ENCODE measurements at regions not wholly inside any gene's neighbourhood (a gene's known extent, or its start where the extent isn't known, plus 50 kb on each side); places are given as distances from the start of the nearest gene placed in this dataset.

- Mint-ChIP-seq H3K4me1 (ENCODE audit: low read depth, unreplicated experiment) (no peaks in the 10 kb centered on the region), H3K9me3 (ENCODE audit: unreplicated experiment) (no peaks in the 10 kb centered on the region), H3K27me3 (ENCODE audit: insufficient read depth, unreplicated experiment) (peaks cover 38% of the 10 kb centered on the region), H3K36me3 (ENCODE audit: insufficient read depth, unreplicated experiment) (no peaks in the 10 kb centered on the region), H3K4me3 (ENCODE audit: unreplicated experiment) (no peak overlapping the region), H3K27ac (ENCODE audit: unreplicated experiment) (no peak overlapping the region)
- intact Hi-C loops (cut with micrococcal nuclease; ENCODE audit: unreplicated experiment), result no loop called here
- POLR2A ChIA-PET, result no interaction called here
- no peaks in the 10 kb centered on the region for H3K9me3 ChIP-seq
- no peaks in the 10 kb centered on the region; the same call in 1 of the 2 replicates for H3K27me3 ChIP-seq (replicated peaks; ENCODE audit: control insufficient read depth, insufficient read depth, low read length)
- no peak for DNase-seq
- no peak overlapping the region for H3K4me3 ChIP-seq (ENCODE audit: low read depth, low read length)
- H3K4me1 ChIP-seq, result 0 out of 2 replicates have a peak, but pooled peaks cover 5% of the 10 kb centered on the region
- no peak for TF ChIP-seq CTCF (IDR thresholded peaks at IDR 0.05; ENCODE audit: insufficient read depth in 1 of 2, low read depth in 1 of 2, low read length in 1 of 2, severe bottlenecking in 1 of 2, unreplicated experiment in 1 of 2)
- CTCF ChIA-PET, result no interaction called here
- H3K36me3 ChIP-seq (ENCODE audit: control insufficient read depth, insufficient read depth, low read length), result no peaks in the 10 kb centered on the region
- BruUV-seq (replicated peaks), result no TSS peak
Measured at GRCh38 chr5:88663793-88664216, 219.2 kb downstream of the MEF2C start.

GRCh38 chr5:88662846-88663245 lies 220.1 kb downstream of the MEF2C start:
- Histone ChIP-seq H3K36me3 (ENCODE audit: control insufficient read depth, insufficient read depth, low read length) (no peaks in the 10 kb centered on the region), H3K4me1 (0 out of 2 replicates have a peak, but pooled peaks cover 5% of the 10 kb centered on the region), H3K9me3 (no peaks in the 10 kb centered on the region), H3K27me3 (replicated peaks; ENCODE audit: control insufficient read depth, insufficient read depth, low read length) (no peaks in the 10 kb centered on the region; the same call in 1 of the 2 replicates), H3K4me3 (ENCODE audit: low read depth, low read length) (no peak overlapping the region)
- no peak for DNase-seq
- intact Hi-C loops (cut with micrococcal nuclease; ENCODE audit: unreplicated experiment), result no loop called here
- BruUV-seq (replicated peaks), result no TSS peak
- H3K4me1 Mint-ChIP-seq (ENCODE audit: low read depth, unreplicated experiment), result no peaks in the 10 kb centered on the region
- H3K27ac Mint-ChIP-seq (ENCODE audit: unreplicated experiment), result no peak overlapping the region
- no peaks in the 10 kb centered on the region for H3K9me3 Mint-ChIP-seq (ENCODE audit: unreplicated experiment)
- H3K27me3 Mint-ChIP-seq (ENCODE audit: insufficient read depth, unreplicated experiment), result peaks cover 30% of the 10 kb centered on the region
- no peak overlapping the region for H3K4me3 Mint-ChIP-seq (ENCODE audit: unreplicated experiment)
- CTCF ChIA-PET, result no interaction called here
- no peaks in the 10 kb centered on the region for H3K36me3 Mint-ChIP-seq (ENCODE audit: insufficient read depth, unreplicated experiment)
- TF ChIP-seq CTCF (IDR thresholded peaks at IDR 0.05; ENCODE audit: insufficient read depth in 1 of 2, low read depth in 1 of 2, low read length in 1 of 2, severe bottlenecking in 1 of 2, unreplicated experiment in 1 of 2), result no peak
- POLR2A ChIA-PET, result no interaction called here

- no peaks in the 10 kb centered on the region; the same call in 1 of the 2 replicates for H3K27me3 ChIP-seq (replicated peaks; ENCODE audit: control insufficient read depth, insufficient read depth, low read length)
- POLR2A ChIA-PET, result no interaction called here
- H3K27ac Mint-ChIP-seq (ENCODE audit: unreplicated experiment), result no peak overlapping the region
Measured at GRCh38 chr5:88661806-88662207, 221.2 kb downstream of the MEF2C start.

More at GRCh38 chr5:88661806-88662207, 221.2 kb downstream of the MEF2C start:
- CTCF ChIA-PET, result no interaction called here
- no peaks in the 10 kb centered on the region for H3K4me1 Mint-ChIP-seq (ENCODE audit: low read depth, unreplicated experiment)
- no peaks in the 10 kb centered on the region for H3K36me3 Mint-ChIP-seq (ENCODE audit: insufficient read depth, unreplicated experiment)
- no peaks in the 10 kb centered on the region for H3K9me3 ChIP-seq
- no peak for DNase-seq
- no TSS peak for BruUV-seq (replicated peaks)
- no peak for TF ChIP-seq CTCF (IDR thresholded peaks at IDR 0.05; ENCODE audit: insufficient read depth in 1 of 2, low read depth in 1 of 2, low read length in 1 of 2, severe bottlenecking in 1 of 2, unreplicated experiment in 1 of 2)
- intact Hi-C loops (cut with micrococcal nuclease; ENCODE audit: unreplicated experiment), result no loop called here
- 0 out of 2 replicates have a peak, but pooled peaks cover 5% of the 10 kb centered on the region for H3K4me1 ChIP-seq
- peaks cover 22% of the 10 kb centered on the region for H3K27me3 Mint-ChIP-seq (ENCODE audit: insufficient read depth, unreplicated experiment)
- H3K36me3 ChIP-seq (ENCODE audit: control insufficient read depth, insufficient read depth, low read length), result no peaks in the 10 kb centered on the region
- H3K4me3 Mint-ChIP-seq (ENCODE audit: unreplicated experiment), result no peak overlapping the region
- H3K4me3 ChIP-seq (ENCODE audit: low read depth, low read length), result no peak overlapping the region
- no peaks in the 10 kb centered on the region for H3K9me3 Mint-ChIP-seq (ENCODE audit: unreplicated experiment)

All from Caco-2 (cell line).